BLaER1 treated with 17β-estradiol and CSF1 and Interleukin-3, amounts not matched to agents 10 nM and 100 nM (cell line): ENCODE measurements at regions not wholly inside any gene's neighbourhood (a gene's known extent, or its start where the extent isn't known, plus 50 kb on each side); places are given as distances from the start of the nearest gene placed in this dataset.

Experiments used
- H3K27ac ChIP-seq, 11 experiments: shearing (Covaris generic); formaldehyde crosslinking; 2 replicates each; pipeline ENCODE4 v1.8.1; 2022
- H3K27me3 ChIP-seq, 11 experiments: shearing (Covaris generic); formaldehyde crosslinking; 2 replicates each; pipeline ENCODE4 v1.8.1; 2022
- H3K36me3 ChIP-seq, 11 experiments: shearing (Covaris generic); formaldehyde crosslinking; 2 replicates each; pipeline ENCODE4 v1.8.1; 2022
- H3K4me1 ChIP-seq, 10 experiments: shearing (Covaris generic); formaldehyde crosslinking; 2 replicates each; pipeline ENCODE4 v1.8.1; 2022
- H3K4me2 ChIP-seq, 11 experiments: shearing (Covaris generic); formaldehyde crosslinking; 2 replicates each; pipeline ENCODE4 v1.8.1; 2022
- H3K4me3 ChIP-seq, 10 experiments: shearing (Covaris generic); formaldehyde crosslinking; 2 replicates each; pipeline ENCODE4 v1.8.1; 2022
- H3K9ac ChIP-seq, 11 experiments: shearing (Covaris generic); formaldehyde crosslinking; 2 replicates each; pipeline ENCODE4 v1.8.1; 2022
- H3K9me3 ChIP-seq, 11 experiments: shearing (Covaris generic); formaldehyde crosslinking; replicated peaks in 1 of 11; 2 replicates each; pipeline ENCODE4 v1.8.1; 2022
- H4K20me1 ChIP-seq, 11 experiments: shearing (Covaris generic); formaldehyde crosslinking; 2 replicates each; pipeline ENCODE4 v1.8.1; 2022
- Cebpa-rat ChIP-seq, 11 experiments: shearing (Covaris generic); IDR thresholded peaks; 2 replicates each; pipeline ENCODE4 v1.8.1; 2022

DNA sequence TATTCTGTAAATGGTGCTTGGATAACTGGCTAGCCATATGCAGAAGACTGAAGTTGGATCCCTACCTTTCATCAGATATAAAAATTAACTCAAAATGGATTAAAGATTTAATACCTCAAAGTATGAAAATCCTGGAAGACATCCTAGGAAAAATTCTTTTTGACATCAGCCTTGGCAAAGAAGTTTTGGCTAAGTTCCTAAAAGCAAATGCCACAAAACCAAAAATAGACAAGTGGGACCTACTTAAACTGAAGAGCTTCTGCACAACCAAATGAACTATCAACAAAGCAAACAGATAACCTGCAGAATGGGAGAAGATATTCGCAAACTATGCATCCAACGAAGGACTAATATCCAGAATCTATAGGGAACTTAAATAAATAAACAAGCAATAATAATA, 60.3 kb upstream of the RIPPLY2 start:
- no peaks in the 10 kb centered on the region for H3K4me1 ChIP-seq
- no peak overlapping the region for H3K9ac ChIP-seq
- no peaks in the 10 kb centered on the region for H3K9me3 ChIP-seq
- no peak overlapping the region for H3K4me2 ChIP-seq
- H4K20me1 ChIP-seq, result no peaks in the 10 kb centered on the region
- no peaks in the 10 kb centered on the region for H3K27me3 ChIP-seq
- H3K36me3 ChIP-seq, result no peaks in the 10 kb centered on the region
- no peak for TF ChIP-seq Cebpa-rat (IDR thresholded peaks at IDR 0.05)
- no peak overlapping the region for H3K4me3 ChIP-seq
- H3K27ac ChIP-seq, result no peak overlapping the region

DNA sequence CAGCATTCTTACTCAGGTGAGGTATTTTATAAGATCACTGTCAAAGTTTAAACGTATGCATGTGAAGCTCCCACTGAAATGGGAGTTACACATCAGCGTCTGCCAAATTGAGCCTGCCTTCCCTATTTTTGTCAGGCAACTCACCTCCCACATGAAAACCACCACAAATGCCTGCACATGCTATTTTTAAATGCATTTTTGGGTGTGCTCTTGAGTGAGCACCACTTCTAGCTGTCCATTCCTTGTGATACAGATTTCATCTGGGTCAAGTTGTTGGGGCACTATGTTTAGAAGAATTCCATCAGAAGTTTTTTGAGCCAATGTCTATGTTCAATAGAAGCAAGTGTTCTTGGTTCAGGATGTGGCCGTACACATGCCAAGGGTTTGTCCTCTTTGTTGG, 71.7 kb upstream of the RIPPLY2 start:
- no peak for TF ChIP-seq Cebpa-rat (IDR thresholded peaks at IDR 0.05)
- H4K20me1 ChIP-seq, result no peaks in the 10 kb centered on the region
- H3K4me1 ChIP-seq, result no peaks in the 10 kb centered on the region
- no peak overlapping the region for H3K4me2 ChIP-seq
- H3K27ac ChIP-seq, result no peak overlapping the region
- no peaks in the 10 kb centered on the region for H3K27me3 ChIP-seq
- H3K9me3 ChIP-seq, result no peaks in the 10 kb centered on the region
- no peak overlapping the region for H3K4me3 ChIP-seq
- H3K9ac ChIP-seq, result no peak overlapping the region
- H3K36me3 ChIP-seq, result no peaks in the 10 kb centered on the region

DNA sequence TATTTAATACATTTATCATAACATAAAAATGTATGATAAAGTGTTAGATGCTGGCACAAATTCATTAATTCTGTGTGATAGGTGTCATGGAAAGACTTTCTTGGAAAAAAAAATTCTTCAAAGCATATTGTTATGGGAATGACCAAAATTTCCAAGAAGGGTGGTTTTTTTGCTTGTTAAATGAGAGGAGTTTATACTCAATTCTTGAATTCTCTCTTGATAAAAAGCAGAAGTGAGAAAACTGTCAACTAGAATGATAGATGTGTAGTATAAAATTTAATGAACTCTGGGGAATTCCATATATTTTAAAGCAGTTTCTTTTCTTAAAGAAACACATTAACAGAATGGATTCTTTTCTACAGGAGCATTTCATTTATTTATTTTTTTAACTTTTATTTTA, 62.0 kb upstream of the SNAP91 start:
- Histone ChIP-seq H3K36me3 (no peaks in the 10 kb centered on the region), H3K4me2 (no peak overlapping the region), H3K9ac (no peak overlapping the region), H3K4me3 (no peak overlapping the region), H3K27me3 (no peaks in the 10 kb centered on the region), H3K9me3 (no peaks in the 10 kb centered on the region), H3K27ac (no peak overlapping the region), H4K20me1 (no peaks in the 10 kb centered on the region), H3K4me1 (peaks cover 0 to 11% (median 0%) of the 10 kb centered on the region in 10 experiments; a peak in 4 of 20 replicates)
- no peak for TF ChIP-seq Cebpa-rat (IDR thresholded peaks at IDR 0.05)

DNA sequence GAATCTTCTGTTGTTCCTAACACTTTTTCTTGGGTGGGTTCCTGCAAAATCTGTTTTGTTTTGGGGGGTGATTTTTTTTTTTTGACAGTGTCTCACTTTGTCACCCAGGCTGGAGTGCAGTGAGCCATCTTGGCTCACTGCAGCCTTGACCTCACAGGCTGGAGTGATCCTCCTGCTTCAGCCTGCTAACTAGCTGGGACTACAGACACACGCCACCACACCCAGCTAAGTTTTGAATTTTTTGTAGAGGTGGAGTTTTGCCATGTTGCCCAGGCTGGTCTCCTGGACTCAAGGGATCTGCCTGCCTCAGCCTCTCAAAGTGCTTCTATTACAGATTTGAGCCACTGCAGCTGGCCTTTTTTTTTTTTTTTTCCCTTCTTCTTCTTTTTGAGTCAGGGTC, 60.5 kb upstream of the SNAP91 start:
- TF ChIP-seq Cebpa-rat (IDR thresholded peaks at IDR 0.05), result no peak
- Histone ChIP-seq H4K20me1 (no peaks in the 10 kb centered on the region), H3K4me1 (peaks cover 0 to 11% (median 0%) of the 10 kb centered on the region in 10 experiments; a peak in 4 of 20 replicates), H3K4me2 (no peak overlapping the region), H3K9me3 (no peaks in the 10 kb centered on the region), H3K27me3 (no peaks in the 10 kb centered on the region), H3K9ac (no peak overlapping the region), H3K4me3 (no peak overlapping the region), H3K27ac (no peak overlapping the region), H3K36me3 (no peaks in the 10 kb centered on the region)

DNA sequence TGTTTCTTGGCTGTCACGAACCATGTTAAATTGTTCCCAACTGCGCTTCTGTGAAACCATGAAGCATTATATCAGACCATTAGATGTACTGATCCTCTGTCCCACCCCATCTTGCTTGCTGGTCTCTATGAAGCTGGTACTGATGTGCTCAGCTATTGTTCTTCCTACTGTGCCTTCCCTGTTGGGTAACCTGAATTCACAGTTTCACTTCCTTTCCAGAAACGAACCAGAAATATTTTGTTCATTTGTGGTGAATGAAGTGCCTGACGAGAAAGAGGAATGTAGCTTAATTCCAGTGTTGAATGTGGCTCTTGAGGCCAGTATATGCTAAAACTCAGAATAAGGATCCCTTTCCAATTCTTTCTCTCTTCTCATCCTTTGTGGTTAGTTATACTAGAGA, 58.1 kb upstream of the SNAP91 start:
- Histone ChIP-seq H3K4me3 (no peak overlapping the region), H3K9ac (no peak overlapping the region), H3K9me3 (no peaks in the 10 kb centered on the region), H3K27me3 (no peaks in the 10 kb centered on the region), H3K4me1 (peaks cover 0 to 11% (median 0%) of the 10 kb centered on the region in 10 experiments; a peak in 4 of 20 replicates), H3K36me3 (no peaks in the 10 kb centered on the region), H3K27ac (no peak overlapping the region), H3K4me2 (peak overlapping the region in 2 of 11 experiments; percentile 9 to 24; a peak in 2 of 22 replicates), H4K20me1 (no peaks in the 10 kb centered on the region)
- no peak for TF ChIP-seq Cebpa-rat (IDR thresholded peaks at IDR 0.05)
